ENCODE measurements at regions not wholly inside any gene's neighbourhood (a gene's known extent, or its start where the extent isn't known, plus 50 kb on each side); places are given as distances from the start of the nearest gene placed in this dataset.

- DNase-seq (ENCODE audit: insufficient read length, low spot score) (no peak), FAIRE-seq (no peak)
- TF ChIP-seq CTCF (IDR thresholded peaks at IDR 0.05; ENCODE audit: insufficient read depth, missing control alignments), result no peak
These were observed 73.0 kb upstream of the SNX2 start for GRCh38 chr5:122701640-122702523.

GRCh38 chr5:122702524-122702875 is 72.4 kb upstream of the SNX2 start:
- DNase-seq (ENCODE audit: insufficient read length, low spot score) (no peak), FAIRE-seq (no peak)
- TF ChIP-seq CTCF (IDR thresholded peaks at IDR 0.05; ENCODE audit: insufficient read depth, missing control alignments), result no peak

- no peak for TF ChIP-seq CTCF (IDR thresholded peaks at IDR 0.05; ENCODE audit: insufficient read depth, missing control alignments)
- FAIRE-seq, result no peak
- DNase-seq (ENCODE audit: insufficient read length, low spot score), result no peak
These were observed 71.7 kb upstream of the SNX2 start for GRCh38 chr5:122703203-122703602.

- peak; percentile 52 for TF ChIP-seq CTCF (IDR thresholded peaks at IDR 0.05; ENCODE audit: insufficient read depth, missing control alignments)
- FAIRE-seq (no peak), DNase-seq (ENCODE audit: insufficient read length, low spot score) (no peak)
These were observed 70.4 kb upstream of the SNX2 start for GRCh38 chr5:122704247-122705036.

GRCh38 chr5:122705851-122706250 is 69.0 kb upstream of the SNX2 start:
- FAIRE-seq, result no peak
- DNase-seq (ENCODE audit: insufficient read length, low spot score), result no peak
- no peak for TF ChIP-seq CTCF (IDR thresholded peaks at IDR 0.05; ENCODE audit: insufficient read depth, missing control alignments)

- TF ChIP-seq CTCF (IDR thresholded peaks at IDR 0.05; ENCODE audit: insufficient read depth, missing control alignments), result no peak
- DNase-seq (ENCODE audit: insufficient read length, low spot score), result no peak
- FAIRE-seq, result no peak
These were observed 67.1 kb upstream of the SNX2 start for GRCh38 chr5:122707796-122708195.

- TF ChIP-seq CTCF (IDR thresholded peaks at IDR 0.05; ENCODE audit: insufficient read depth, missing control alignments), result no peak
- DNase-seq (ENCODE audit: insufficient read length, low spot score), result no peak
- no peak for FAIRE-seq
These were observed 61.8 kb upstream of the SNX2 start for GRCh38 chr5:122713041-122713440.

Measured in D721Med (cell line).